ENCODE measurements at regions not wholly inside any gene's neighbourhood (a gene's known extent, or its start where the extent isn't known, plus 50 kb on each side); places are given as distances from the start of the nearest gene placed in this dataset.

DNA sequence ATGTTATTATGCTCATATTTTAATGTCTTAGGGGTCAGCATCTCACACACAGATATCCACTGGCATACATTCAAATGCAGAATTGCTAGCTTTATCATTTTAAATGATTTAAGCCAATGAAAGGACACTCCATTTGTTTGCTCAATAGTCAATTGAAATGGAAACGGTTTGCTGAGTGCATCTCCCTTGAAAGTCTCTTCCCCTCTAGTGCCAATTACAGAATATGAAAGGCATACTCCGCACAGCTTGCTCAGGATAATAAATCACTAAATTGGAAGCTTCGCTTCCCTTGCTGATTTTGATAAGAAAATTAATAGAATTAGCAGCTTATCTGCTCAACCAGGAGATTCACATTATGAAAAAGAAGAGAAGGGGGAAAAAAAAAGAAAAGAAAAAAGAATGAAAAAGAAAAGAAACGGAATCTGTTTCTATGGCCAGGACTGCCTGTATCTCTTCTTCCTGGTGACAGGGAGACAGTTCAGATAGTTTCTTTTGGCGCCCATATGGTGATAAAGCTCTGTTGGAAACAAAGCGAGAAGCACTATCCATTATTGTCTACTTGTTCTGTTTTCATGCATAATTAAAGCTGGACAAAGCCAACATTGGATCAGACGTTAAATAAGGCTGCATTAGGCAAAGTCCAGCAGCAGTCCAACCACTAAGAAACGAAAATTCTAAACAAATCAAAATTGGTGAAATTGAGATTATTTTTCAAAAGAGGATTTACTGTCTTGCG, 225.0 kb downstream of the GXYLT1 start:
- Histone ChIP-seq H3K9ac (ENCODE audit: control insufficient read depth, insufficient read depth, low read length) (no peak overlapping the region), H3K4me2 (ENCODE audit: control insufficient read depth, insufficient read depth) (no peak overlapping the region), H3K27ac (ENCODE audit: control insufficient read depth, insufficient read depth) (no peak overlapping the region), H3K4me1 (ENCODE audit: control insufficient read depth, insufficient read depth, low read length) (no peaks in the 10 kb centered on the region), H3K4me3 (no peak overlapping the region), H3K79me2 (ENCODE audit: control insufficient read depth, insufficient read depth, low read length) (no peaks in the 10 kb centered on the region), H3K9me3 (replicated peaks; ENCODE audit: control insufficient read depth, insufficient read depth, low read length) (no peaks in the 10 kb centered on the region), H3K27me3 (replicated peaks in 1 of 2; ENCODE audit: control insufficient read depth in 2 of 2, insufficient read depth in 2 of 2, low read length in 1 of 2) (no peaks in the 10 kb centered on the region; a peak in 1 of 4 replicates), H2AFZ (ENCODE audit: control insufficient read depth, low read depth, low read length) (no peak overlapping the region), H4K20me1 (ENCODE audit: control insufficient read depth, insufficient read depth) (no peaks in the 10 kb centered on the region), H3K36me3 (ENCODE audit: control insufficient read depth in 2 of 2, insufficient read depth in 2 of 2, low read length in 1 of 2) (no peaks in the 10 kb centered on the region)
- FAIRE-seq (no peak), DNase-seq (ENCODE audit: low read depth, low spot score) (no peak), ATAC-seq (no peak)
- in situ Hi-C loops (cut with MboI) (no loop called here), intact Hi-C loops (cut with micrococcal nuclease; ENCODE audit: unreplicated experiment) (no loop called here)
- no TSS peak for BruUV-seq (replicated peaks)
- RAD21 ChIA-PET (ENCODE audit: unreplicated experiment), result no interaction called here
- CTCF ChIA-PET, result interaction anchor here (0.7 kb wide), 1 partner anchor 34 kb away, joined by 4 read pairs; no protein-coding TSS in a partner anchor
- SMC1A ChIA-PET (ENCODE audit: uncharacterized antibody, unreplicated experiment), result no interaction called here
- 20% methylated on average over 9 of the region's 9 CpGs for WGBS (ENCODE audit: insufficient coverage, insufficient replicate concordance, low lambda C conversion rate, missing lambda C conversion rate)
- no peak for TF ChIP-seq ZNF622 (IDR thresholded peaks at IDR 0.05)
- POLR2A ChIA-PET, result interaction anchor here (0.6 kb wide), 1 partner anchor 535 kb away, joined by 3 read pairs; no protein-coding TSS in a partner anchor

DNA sequence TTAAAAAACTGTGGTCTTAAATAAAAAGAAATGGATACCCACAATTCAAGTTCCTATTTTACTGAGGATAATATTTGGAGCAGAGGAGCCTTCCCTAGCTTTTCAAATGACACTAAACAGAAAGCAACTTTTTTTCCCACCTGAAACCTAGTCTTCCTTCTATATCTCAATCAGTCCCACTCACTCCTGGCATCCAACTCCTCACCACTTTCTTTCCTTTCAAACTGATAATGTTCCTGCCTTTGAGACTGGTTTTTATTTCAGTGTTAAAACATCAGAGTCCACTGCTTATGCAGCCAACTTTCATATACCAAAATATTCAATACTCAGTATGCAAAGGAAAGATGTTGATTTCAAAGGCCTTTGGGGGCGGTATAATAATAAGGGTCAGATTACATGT, 225.6 kb downstream of the GXYLT1 start:
- Histone ChIP-seq H3K36me3 (ENCODE audit: control insufficient read depth in 2 of 2, insufficient read depth in 2 of 2, low read length in 1 of 2) (no peaks in the 10 kb centered on the region), H3K79me2 (ENCODE audit: control insufficient read depth, insufficient read depth, low read length) (no peaks in the 10 kb centered on the region), H3K27me3 (replicated peaks in 1 of 2; ENCODE audit: control insufficient read depth in 2 of 2, insufficient read depth in 2 of 2, low read length in 1 of 2) (no peaks in the 10 kb centered on the region; a peak in 1 of 4 replicates), H3K4me1 (ENCODE audit: control insufficient read depth, insufficient read depth, low read length) (no peaks in the 10 kb centered on the region), H3K9me3 (replicated peaks; ENCODE audit: control insufficient read depth, insufficient read depth, low read length) (no peaks in the 10 kb centered on the region), H3K27ac (ENCODE audit: control insufficient read depth, insufficient read depth) (no peak overlapping the region), H2AFZ (ENCODE audit: control insufficient read depth, low read depth, low read length) (no peak overlapping the region), H3K9ac (ENCODE audit: control insufficient read depth, insufficient read depth, low read length) (no peak overlapping the region), H3K4me2 (ENCODE audit: control insufficient read depth, insufficient read depth) (no peak overlapping the region), H4K20me1 (ENCODE audit: control insufficient read depth, insufficient read depth) (no peaks in the 10 kb centered on the region), H3K4me3 (no peak overlapping the region)
- TF ChIP-seq NFIC (IDR thresholded peaks at IDR 0.05; ENCODE audit: low read depth, low read length), result no peak
- no peak for TF ChIP-seq SIN3A (IDR thresholded peaks at IDR 0.05; ENCODE audit: low read depth, low read length)
- TF ChIP-seq, protein P1, sequence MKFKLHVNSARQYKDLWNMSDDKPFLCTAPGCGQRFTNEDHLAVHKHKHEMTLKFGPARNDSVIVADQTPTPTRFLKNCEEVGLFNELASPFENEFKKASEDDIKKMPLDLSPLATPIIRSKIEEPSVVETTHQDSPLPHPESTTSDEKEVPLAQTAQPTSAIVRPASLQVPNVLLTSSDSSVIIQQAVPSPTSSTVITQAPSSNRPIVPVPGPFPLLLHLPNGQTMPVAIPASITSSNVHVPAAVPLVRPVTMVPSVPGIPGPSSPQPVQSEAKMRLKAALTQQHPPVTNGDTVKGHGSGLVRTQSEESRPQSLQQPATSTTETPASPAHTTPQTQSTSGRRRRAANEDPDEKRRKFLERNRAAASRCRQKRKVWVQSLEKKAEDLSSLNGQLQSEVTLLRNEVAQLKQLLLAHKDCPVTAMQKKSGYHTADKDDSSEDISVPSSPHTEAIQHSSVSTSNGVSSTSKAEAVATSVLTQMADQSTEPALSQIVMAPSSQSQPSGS (IDR thresholded peaks at IDR 0.05; ENCODE audit: low read length), result no peak
- TF ChIP-seq CBX3 (IDR thresholded peaks at IDR 0.05; ENCODE audit: borderline replicate concordance, low read depth), result no peak
- TF ChIP-seq BCL11A (IDR thresholded peaks at IDR 0.05; ENCODE audit: low read depth, low read length), result no peak
- ATAC-seq, result no peak
- SMC1A ChIA-PET (ENCODE audit: uncharacterized antibody, unreplicated experiment), result no interaction called here
- POLR2A ChIA-PET, result no interaction called here
- WGBS (ENCODE audit: insufficient coverage, insufficient replicate concordance, low lambda C conversion rate, missing lambda C conversion rate), result 27% methylated on average over 1 of the region's 1 CpG
- intact Hi-C loops (cut with micrococcal nuclease; ENCODE audit: unreplicated experiment), result no loop called here
- no TSS peak for BruUV-seq (replicated peaks)
- CTCF ChIA-PET, result interaction anchor here (0.7 kb wide), 1 partner anchor 35 kb away, joined by 4 read pairs; no protein-coding TSS in a partner anchor
- no peak for FAIRE-seq
- DNase-seq (ENCODE audit: low read depth, low spot score), result no peak
- in situ Hi-C loops (cut with MboI), result no loop called here
- RAD21 ChIA-PET (ENCODE audit: unreplicated experiment), result no interaction called here

Data from GM12878 (cell line).